Ishikawa (cell line): ENCODE measurements at regions not wholly inside any gene's neighbourhood (a gene's known extent, or its start where the extent isn't known, plus 50 kb on each side); places are given as distances from the start of the nearest gene placed in this dataset.

Source experiments
- CEBPB ChIP-seq: IDR thresholded peaks from 2 replicates; pipeline ENCODE4 v1.6.1; 2012
- CREB1 ChIP-seq: IDR thresholded peaks from 2 replicates; pipeline ENCODE4 v1.6.1; 2012; ENCODE audit warnings: low read depth
- EP300 ChIP-seq: IDR thresholded peaks from 2 replicates; pipeline ENCODE4 v1.6.1; 2012; ENCODE audit warnings: borderline replicate concordance
- NFIC ChIP-seq: IDR thresholded peaks from 2 replicates; pipeline ENCODE4 v1.6.1; 2012
- RAD21 ChIP-seq: IDR thresholded peaks from 2 replicates; pipeline ENCODE4 v1.6.1; 2012; ENCODE audit warnings: low read depth
- TCF12 ChIP-seq: IDR thresholded peaks from 2 replicates; pipeline ENCODE4 v1.6.1; 2012; ENCODE audit warnings: low read depth
- YY1 ChIP-seq: IDR thresholded peaks from 2 replicates; pipeline ENCODE4 v1.6.1; 2012; ENCODE audit warnings: low read depth
- ZBTB7A ChIP-seq: IDR thresholded peaks from 2 replicates; pipeline ENCODE4 v1.6.1; 2012; ENCODE audit warnings: low read depth
- TF ChIP-seq, protein P1 (sequence below): IDR thresholded peaks from 2 replicates; pipeline ENCODE4 v1.6.1; 2012
- TF ChIP-seq, protein P2 (sequence below): IDR thresholded peaks from 2 replicates; pipeline ENCODE4 v1.6.1; 2012; ENCODE audit warnings: low read depth, mild to moderate bottlenecking

DNA sequence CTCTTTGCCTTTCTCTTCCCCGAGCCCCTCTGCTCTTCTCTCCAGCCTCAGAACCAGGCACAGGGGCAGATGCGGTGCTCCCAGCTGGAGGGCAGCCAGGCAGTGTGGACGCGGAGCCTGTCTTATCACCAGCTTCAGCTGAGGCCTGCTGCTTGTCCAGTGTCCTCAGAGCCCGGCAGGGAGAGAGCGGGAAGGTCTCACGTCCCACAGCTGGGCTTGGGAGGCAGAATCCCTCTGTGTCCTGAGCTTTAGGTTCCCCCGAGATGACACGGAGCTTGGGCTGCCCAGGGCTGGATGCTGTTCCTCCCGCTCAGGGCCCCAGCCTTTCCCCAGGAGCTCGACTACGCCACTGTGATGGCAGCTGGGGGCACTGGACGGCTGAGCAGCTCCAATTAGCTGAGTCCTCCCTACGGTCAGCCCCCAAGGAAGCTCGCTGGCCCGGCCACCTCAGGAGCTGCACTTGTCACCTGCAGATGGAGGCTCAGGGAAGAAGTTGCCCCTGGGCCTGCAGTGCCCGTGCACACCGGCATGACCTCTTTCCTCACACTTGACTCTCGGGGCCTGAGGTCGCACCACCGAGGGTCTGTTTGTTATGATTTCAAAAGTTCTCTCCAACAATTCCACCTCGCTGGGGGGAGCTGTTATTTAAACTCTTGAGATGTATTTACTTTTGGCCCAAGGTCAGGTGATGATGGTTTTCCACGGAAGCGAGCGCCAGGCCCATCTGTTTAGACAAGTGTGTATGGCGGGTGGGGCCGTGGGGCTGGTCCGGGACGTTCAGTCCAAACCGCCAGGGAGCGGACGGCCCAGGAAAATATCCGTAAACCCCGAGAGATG is 127.3 kb downstream of the SIK1 start:
- TF ChIP-seq CREB1, result no peak
- no peak for TF ChIP-seq EP300
- TF ChIP-seq RAD21, result no peak
- TF ChIP-seq CEBPB, result no peak
- TF ChIP-seq, protein P1, sequence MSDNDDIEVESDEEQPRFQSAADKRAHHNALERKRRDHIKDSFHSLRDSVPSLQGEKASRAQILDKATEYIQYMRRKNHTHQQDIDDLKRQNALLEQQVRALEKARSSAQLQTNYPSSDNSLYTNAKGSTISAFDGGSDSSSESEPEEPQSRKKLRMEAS, result no peak
- TF ChIP-seq, protein P2, sequence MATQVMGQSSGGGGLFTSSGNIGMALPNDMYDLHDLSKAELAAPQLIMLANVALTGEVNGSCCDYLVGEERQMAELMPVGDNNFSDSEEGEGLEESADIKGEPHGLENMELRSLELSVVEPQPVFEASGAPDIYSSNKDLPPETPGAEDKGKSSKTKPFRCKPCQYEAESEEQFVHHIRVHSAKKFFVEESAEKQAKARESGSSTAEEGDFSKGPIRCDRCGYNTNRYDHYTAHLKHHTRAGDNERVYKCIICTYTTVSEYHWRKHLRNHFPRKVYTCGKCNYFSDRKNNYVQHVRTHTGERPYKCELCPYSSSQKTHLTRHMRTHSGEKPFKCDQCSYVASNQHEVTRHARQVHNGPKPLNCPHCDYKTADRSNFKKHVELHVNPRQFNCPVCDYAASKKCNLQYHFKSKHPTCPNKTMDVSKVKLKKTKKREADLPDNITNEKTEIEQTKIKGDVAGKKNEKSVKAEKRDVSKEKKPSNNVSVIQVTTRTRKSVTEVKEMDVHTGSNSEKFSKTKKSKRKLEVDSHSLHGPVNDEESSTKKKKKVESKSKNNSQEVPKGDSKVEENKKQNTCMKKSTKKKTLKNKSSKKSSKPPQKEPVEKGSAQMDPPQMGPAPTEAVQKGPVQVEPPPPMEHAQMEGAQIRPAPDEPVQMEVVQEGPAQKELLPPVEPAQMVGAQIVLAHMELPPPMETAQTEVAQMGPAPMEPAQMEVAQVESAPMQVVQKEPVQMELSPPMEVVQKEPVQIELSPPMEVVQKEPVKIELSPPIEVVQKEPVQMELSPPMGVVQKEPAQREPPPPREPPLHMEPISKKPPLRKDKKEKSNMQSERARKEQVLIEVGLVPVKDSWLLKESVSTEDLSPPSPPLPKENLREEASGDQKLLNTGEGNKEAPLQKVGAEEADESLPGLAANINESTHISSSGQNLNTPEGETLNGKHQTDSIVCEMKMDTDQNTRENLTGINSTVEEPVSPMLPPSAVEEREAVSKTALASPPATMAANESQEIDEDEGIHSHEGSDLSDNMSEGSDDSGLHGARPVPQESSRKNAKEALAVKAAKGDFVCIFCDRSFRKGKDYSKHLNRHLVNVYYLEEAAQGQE, result no peak
- TF ChIP-seq NFIC, result no peak
- no peak for TF ChIP-seq YY1
- TF ChIP-seq ZBTB7A, result no peak
- TF ChIP-seq TCF12, result no peak
